PC-9 (cell line): ENCODE measurements at regions not wholly inside any gene's neighbourhood (a gene's known extent, or its start where the extent isn't known, plus 50 kb on each side); places are given as distances from the start of the nearest gene placed in this dataset.

Experiments
- EZH2 ChIP-seq: fragments of 200-600 bp; sonication (generic); IDR thresholded peaks from 2 replicates; pipeline ENCODE4 v1.8.0; 2017; ENCODE audit warnings: antibody characterized with exemption, low read depth
- TF ChIP-seq, protein P1 (sequence below): fragments of 200-600 bp; sonication (generic); conservative IDR thresholded peaks from 2 replicates; pipeline ENCODE4 v1.6.1; 2017; ENCODE audit warnings: mixed run types, antibody characterized with exemption, mild to moderate bottlenecking, moderate library complexity

- TF ChIP-seq, protein P1, sequence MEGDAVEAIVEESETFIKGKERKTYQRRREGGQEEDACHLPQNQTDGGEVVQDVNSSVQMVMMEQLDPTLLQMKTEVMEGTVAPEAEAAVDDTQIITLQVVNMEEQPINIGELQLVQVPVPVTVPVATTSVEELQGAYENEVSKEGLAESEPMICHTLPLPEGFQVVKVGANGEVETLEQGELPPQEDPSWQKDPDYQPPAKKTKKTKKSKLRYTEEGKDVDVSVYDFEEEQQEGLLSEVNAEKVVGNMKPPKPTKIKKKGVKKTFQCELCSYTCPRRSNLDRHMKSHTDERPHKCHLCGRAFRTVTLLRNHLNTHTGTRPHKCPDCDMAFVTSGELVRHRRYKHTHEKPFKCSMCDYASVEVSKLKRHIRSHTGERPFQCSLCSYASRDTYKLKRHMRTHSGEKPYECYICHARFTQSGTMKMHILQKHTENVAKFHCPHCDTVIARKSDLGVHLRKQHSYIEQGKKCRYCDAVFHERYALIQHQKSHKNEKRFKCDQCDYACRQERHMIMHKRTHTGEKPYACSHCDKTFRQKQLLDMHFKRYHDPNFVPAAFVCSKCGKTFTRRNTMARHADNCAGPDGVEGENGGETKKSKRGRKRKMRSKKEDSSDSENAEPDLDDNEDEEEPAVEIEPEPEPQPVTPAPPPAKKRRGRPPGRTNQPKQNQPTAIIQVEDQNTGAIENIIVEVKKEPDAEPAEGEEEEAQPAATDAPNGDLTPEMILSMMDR = no peak
- TF ChIP-seq EZH2 = no peak
Observed at GRCh38 chr15:77691607-77692006, 58.9 kb upstream of the LINGO1 start.
